HEK293 (cell line): ENCODE measurements at regions not wholly inside any gene's neighbourhood (a gene's known extent, or its start where the extent isn't known, plus 50 kb on each side); places are given as distances from the start of the nearest gene placed in this dataset.

Source experiments
- CTCF ChIA-PET: fragments of 350-600 bp; formaldehyde crosslinking; extraction: SDS; loops from one replicate; lab custom pipeline; 2021; ENCODE audit warnings: antibody characterized with exemption; lab: Yijun Ruan, JAX
- POLR2A ChIA-PET: fragments of 300-600 bp; formaldehyde crosslinking; extraction: SDS; loops from one replicate; lab custom pipeline; 2020; ENCODE audit warnings: antibody characterized with exemption, inconsistent platforms; lab: Yijun Ruan, JAX
- H3K27ac ChIP-seq: fragments of 200-500 bp; sonication (Bioruptor generic); 2 replicates; pipeline ENCODE4 v1.5.1; 2014; ENCODE audit warnings: low read depth, low read length, control low read depth, inconsistent platforms; ENCODE audit errors: extremely low read depth
- H3K36me3 ChIP-seq, 2 experiments: fragments of 200-500 bp in 1 of 2; sonication (Bioruptor generic) in 1 of 2; 1 replicate in 1 of 2; 2 replicates in 1 of 2; pipeline ENCODE4 v1.5.1; 2014 to 2017; ENCODE audit warnings: inconsistent platforms in 2 of 2, low read length in 2 of 2; ENCODE audit not compliant: control insufficient read depth in 2 of 2, insufficient read depth in 1 of 2
- H3K4me1 ChIP-seq: fragments of 200-500 bp; sonication (Bioruptor generic); 2 replicates; pipeline ENCODE4 v1.5.1; 2014; ENCODE audit warnings: mild to moderate bottlenecking, low read length, inconsistent platforms; ENCODE audit not compliant: control insufficient read depth, insufficient read depth
- H3K4me3 ChIP-seq: 2 replicates; pipeline ENCODE4 v1.5.1; 2011; ENCODE audit warnings: low read depth, mild to moderate bottlenecking, control low read depth, low read length, moderate library complexity
- H3K9me3 ChIP-seq: fragments of 200-500 bp; sonication (Bioruptor generic); 2 replicates; pipeline ENCODE4 v1.5.1; 2014; ENCODE audit warnings: low read depth, low read length, inconsistent platforms; ENCODE audit not compliant: control insufficient read depth, insufficient read depth
- HIC1 ChIP-seq: fragments of 450-650 bp; formaldehyde crosslinking; IDR thresholded peaks from 2 replicates; pipeline ENCODE4 v1.5.1; 2016; ENCODE audit warnings: missing biosample characterization, missing genetic modification characterization
- KLF16 ChIP-seq: fragments of 450-650 bp; formaldehyde crosslinking; IDR thresholded peaks from 2 replicates; pipeline ENCODE4 v1.5.1; 2017; ENCODE audit warnings: missing biosample characterization, missing genetic modification characterization
- KLF9 ChIP-seq: fragments of 450-650 bp; formaldehyde crosslinking; IDR thresholded peaks from 2 replicates; pipeline ENCODE4 v1.5.1; 2016; ENCODE audit warnings: missing biosample characterization, missing genetic modification characterization, low read depth
- PRDM6 ChIP-seq: fragments of 450-650 bp; formaldehyde crosslinking; IDR thresholded peaks from 2 replicates; pipeline ENCODE4 v1.5.1; 2017; ENCODE audit warnings: missing biosample characterization, missing genetic modification characterization
- REPIN1 ChIP-seq: fragments of 450-650 bp; formaldehyde crosslinking; IDR thresholded peaks from 2 replicates; pipeline ENCODE4 v1.5.1; 2017; ENCODE audit warnings: missing biosample characterization, missing genetic modification characterization, low read depth
- WT1 ChIP-seq: fragments of 450-650 bp; formaldehyde crosslinking; IDR thresholded peaks from 2 replicates; pipeline ENCODE4 v1.5.1; 2016; ENCODE audit warnings: missing biosample characterization, missing genetic modification characterization
- ZBTB17 ChIP-seq: fragments of 450-650 bp; formaldehyde crosslinking; IDR thresholded peaks from 2 replicates; pipeline ENCODE4 v1.5.1; 2016; ENCODE audit warnings: missing biosample characterization, missing genetic modification characterization
- ZFP37 ChIP-seq: fragments of 450-650 bp; formaldehyde crosslinking; IDR thresholded peaks from 2 replicates; pipeline ENCODE4 v1.5.1; 2016; ENCODE audit warnings: missing biosample characterization, missing genetic modification characterization
- ZNF146 ChIP-seq: fragments of 450-650 bp; formaldehyde crosslinking; IDR thresholded peaks from 2 replicates; pipeline ENCODE4 v1.5.1; 2016; ENCODE audit warnings: missing biosample characterization, missing genetic modification characterization
- ZNF2 ChIP-seq: fragments of 450-650 bp; formaldehyde crosslinking; IDR thresholded peaks from 2 replicates; pipeline ENCODE4 v1.5.1; 2016; ENCODE audit warnings: missing biosample characterization, missing genetic modification characterization
- ZNF24 ChIP-seq: fragments of 450-650 bp; formaldehyde crosslinking; IDR thresholded peaks from 2 replicates; pipeline ENCODE4 v1.5.1; 2016; ENCODE audit warnings: missing biosample characterization, missing genetic modification characterization
- ZNF311 ChIP-seq: fragments of 450-650 bp; formaldehyde crosslinking; IDR thresholded peaks from 2 replicates; pipeline ENCODE4 v1.5.1; 2017; ENCODE audit warnings: missing biosample characterization, missing genetic modification characterization, borderline replicate concordance
- ZNF560 ChIP-seq: fragments of 450-650 bp; formaldehyde crosslinking; IDR thresholded peaks from 2 replicates; pipeline ENCODE4 v1.5.1; 2017; ENCODE audit warnings: missing biosample characterization, missing genetic modification characterization, borderline replicate concordance
- ZNF596 ChIP-seq: fragments of 450-650 bp; IDR thresholded peaks from 2 replicates; pipeline ENCODE4 v1.5.0; 2018; ENCODE audit warnings: missing biosample characterization, mild to moderate bottlenecking, missing genetic modification characterization, moderate library complexity
- ZNF677 ChIP-seq: fragments of 450-650 bp; IDR thresholded peaks from 2 replicates; pipeline ENCODE4 v1.5.0; 2018; ENCODE audit warnings: missing biosample characterization, mild to moderate bottlenecking, missing genetic modification characterization, moderate library complexity
- ZNF701 ChIP-seq: fragments of 450-650 bp; formaldehyde crosslinking; IDR thresholded peaks from 2 replicates; pipeline ENCODE4 v1.5.1; 2016; ENCODE audit warnings: missing biosample characterization, missing genetic modification characterization
- ZNF707 ChIP-seq: fragments of 450-650 bp; formaldehyde crosslinking; IDR thresholded peaks from 2 replicates; pipeline ENCODE4 v1.5.1; 2016; ENCODE audit warnings: missing biosample characterization, missing genetic modification characterization
- ZNF776 ChIP-seq: fragments of 450-650 bp; formaldehyde crosslinking; IDR thresholded peaks from 2 replicates; pipeline ENCODE4 v1.5.0; 2017; ENCODE audit warnings: missing biosample characterization, missing genetic modification characterization, borderline replicate concordance
- ZNF777 ChIP-seq: fragments of 450-650 bp; formaldehyde crosslinking; IDR thresholded peaks from 2 replicates; pipeline ENCODE4 v1.5.1; 2017; ENCODE audit warnings: missing biosample characterization, missing genetic modification characterization, borderline replicate concordance
- ZNF785 ChIP-seq: fragments of 450-650 bp; formaldehyde crosslinking; IDR thresholded peaks from 2 replicates; pipeline ENCODE4 v1.5.1; 2016; ENCODE audit warnings: missing biosample characterization, missing genetic modification characterization
- ZNF792 ChIP-seq: fragments of 450-650 bp; formaldehyde crosslinking; IDR thresholded peaks from 2 replicates; pipeline ENCODE4 v1.5.1; 2016; ENCODE audit warnings: missing biosample characterization, missing genetic modification characterization
- ZXDB ChIP-seq: fragments of 450-650 bp; formaldehyde crosslinking; IDR thresholded peaks from 2 replicates; pipeline ENCODE4 v1.5.1; 2016; ENCODE audit warnings: missing biosample characterization, missing genetic modification characterization

DNA sequence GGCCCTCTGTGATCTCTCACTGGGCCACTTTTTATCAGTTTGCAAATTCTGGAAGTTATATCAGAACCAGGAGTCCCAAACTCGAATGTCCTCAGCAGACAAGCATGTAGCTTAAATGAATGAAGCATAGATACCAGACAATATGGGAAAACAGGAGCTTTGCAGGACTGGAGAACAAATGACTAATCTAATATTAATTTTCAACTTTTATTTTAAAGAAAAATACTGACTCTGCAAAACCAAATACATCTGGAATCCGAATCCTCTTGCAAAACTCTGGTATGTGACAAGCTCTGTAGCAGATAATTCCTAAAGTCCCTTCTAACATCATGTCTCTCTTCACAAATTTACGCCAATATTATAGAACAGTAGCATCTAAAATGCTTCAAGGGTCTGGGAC, 427.4 kb downstream of the TTLL7 start:
- ChIA-PET CTCF (interaction anchor here (0.6 kb wide), 1 partner anchor 257 kb away, joined by 4 read pairs; no protein-coding TSS in a partner anchor), POLR2A (no interaction called here)
- TF ChIP-seq ZNF785 (tag by site-specific recombination): no peak
- TF ChIP-seq ZNF792 (tag by site-specific recombination): no peak
- no peak for TF ChIP-seq ZNF677 (tag by site-specific recombination)
- TF ChIP-seq REPIN1 (tag by site-specific recombination): no peak
- TF ChIP-seq ZNF311 (tag by site-specific recombination): no peak
- TF ChIP-seq ZFP37 (tag by site-specific recombination): no peak
- TF ChIP-seq ZNF2 (tag by site-specific recombination): no peak
- TF ChIP-seq ZBTB17: no peak
- no peak for TF ChIP-seq ZNF707
- no peak for TF ChIP-seq KLF16 (tag by site-specific recombination)
- TF ChIP-seq ZNF777 (tag by site-specific recombination): no peak
- TF ChIP-seq PRDM6 (tag by site-specific recombination): no peak
- no peak for TF ChIP-seq ZNF24
- no peak for TF ChIP-seq ZNF596 (tag by site-specific recombination)
- TF ChIP-seq ZNF776 (tag by site-specific recombination): no peak
- TF ChIP-seq ZXDB (tag by site-specific recombination): no peak
- no peak for TF ChIP-seq ZNF701 (tag by site-specific recombination)
- no peak for TF ChIP-seq WT1 (tag by site-specific recombination)
- Histone ChIP-seq H3K4me3 (no peak overlapping the region), H3K36me3 (no peaks in the 10 kb centered on the region), H3K9me3 (no peaks in the 10 kb centered on the region), H3K27ac (no peak overlapping the region), H3K4me1 (no peaks in the 10 kb centered on the region)

- ChIA-PET POLR2A (no interaction called here), CTCF (interaction anchor here (0.7 kb wide), 1 partner anchor 644 kb away, joined by 3 read pairs; no protein-coding TSS in a partner anchor)
- no peaks in the 10 kb centered on the region for H3K36me3 ChIP-seq
- H3K27ac ChIP-seq: no peak overlapping the region
- TF ChIP-seq ZNF560 (no peak), KLF9 (tag by site-specific recombination) (no peak), ZNF146 (tag by site-specific recombination) (no peak), HIC1 (tag by site-specific recombination) (no peak)
- no peak overlapping the region for H3K4me3 ChIP-seq
- no peaks in the 10 kb centered on the region for H3K4me1 ChIP-seq
- no peaks in the 10 kb centered on the region for H3K9me3 ChIP-seq
Measured at GRCh38 chr1:83561346-83561745, 437.6 kb downstream of the TTLL7 start.
